Stimulated activated CD8-positive, alpha-beta memory T cell treated with anti-CD3 and anti-CD28 coated beads, Interleukin-4, amount 100 ng/mL, for 4 hours (primary cell): ENCODE measurements at regions not wholly inside any gene's neighbourhood (a gene's known extent, or its start where the extent isn't known, plus 50 kb on each side); places are given as distances from the start of the nearest gene placed in this dataset.
"Not testable (repeated sequence)": the region's sequence is repeated elsewhere in the genome, so short reads cannot be mapped to it uniquely, and the experiment has no call there.

ENCODE experiments used
- DNase-seq, 2 donors: peaks; one replicate each; pipeline ENCODE4 v3.0.0-alpha.2; 2020; ENCODE audit warnings: low read depth in 2 of 2, low spot score in 1 of 2

- no peak for DNase-seq
These were observed 883.2 kb upstream of the PIK3C3 start for GRCh38 chr18:41071826-41072225.

GRCh38 chr18:41069167-41069566, 885.9 kb upstream of the PIK3C3 start:
- DNase-seq = no peak

GRCh38 chr18:41064916-41065315, 890.1 kb upstream of the PIK3C3 start:
- DNase-seq = no peak

- no peak for DNase-seq
These were observed 894.1 kb upstream of the PIK3C3 start for GRCh38 chr18:41060967-41061366.

GRCh38 chr18:41059126-41059415, 896.0 kb upstream of the PIK3C3 start:
- DNase-seq = no peak

GRCh38 chr18:41058351-41059125, 896.5 kb upstream of the PIK3C3 start:
- DNase-seq = no peak

GRCh38 chr18:41052625-41053024, 902.4 kb upstream of the PIK3C3 start:
- no peak for DNase-seq

GRCh38 chr18:41046250-41046649, 908.8 kb upstream of the PIK3C3 start:
- not testable (repeated sequence) for DNase-seq

GRCh38 chr18:41043876-41044275, 911.2 kb upstream of the PIK3C3 start:
- no peak for DNase-seq

- no peak for DNase-seq
These were observed 912.2 kb upstream of the PIK3C3 start for GRCh38 chr18:41042866-41043265.

- no peak for DNase-seq
These were observed 917.0 kb upstream of the PIK3C3 start for GRCh38 chr18:41038071-41038470.

GRCh38 chr18:41036346-41036745, 918.7 kb upstream of the PIK3C3 start:
- DNase-seq = no peak

GRCh38 chr18:41034413-41034812, 920.6 kb upstream of the PIK3C3 start:
- DNase-seq = no peak

GRCh38 chr18:41025666-41026065, 929.4 kb upstream of the PIK3C3 start:
- no peak for DNase-seq

- DNase-seq = no peak
These were observed 930.2 kb upstream of the PIK3C3 start for GRCh38 chr18:41024792-41025191.

GRCh38 chr18:41022484-41022883, 932.5 kb upstream of the PIK3C3 start:
- DNase-seq = no peak

GRCh38 chr18:41021089-41021488, 933.9 kb upstream of the PIK3C3 start:
- no peak for DNase-seq

- DNase-seq = no peak
These were observed 942.8 kb upstream of the PIK3C3 start for GRCh38 chr18:41012194-41012593.

- DNase-seq = no peak
These were observed 945.1 kb upstream of the PIK3C3 start for GRCh38 chr18:41009926-41010325.

GRCh38 chr18:41004324-41004723, 950.7 kb upstream of the PIK3C3 start:
- DNase-seq = no peak

GRCh38 chr18:40995529-40995928, 959.5 kb upstream of the PIK3C3 start:
- DNase-seq = no peak

GRCh38 chr18:40993363-40993762, 961.7 kb upstream of the PIK3C3 start:
- DNase-seq = no peak

- DNase-seq = no peak
These were observed 967.5 kb upstream of the PIK3C3 start for GRCh38 chr18:40987581-40987980.

GRCh38 chr18:40985436-40985835, 969.6 kb upstream of the PIK3C3 start:
- no peak for DNase-seq
